Muscle layer of duodenum (tissue), 2 donors: ENCODE measurements at regions not wholly inside any gene's neighbourhood (a gene's known extent, or its start where the extent isn't known, plus 50 kb on each side); places are given as distances from the start of the nearest gene placed in this dataset.

Experiments
- H3K27ac ChIP-seq: one replicate; pipeline ENCODE4 v1.7.0; 2013; ENCODE audit warnings: mild to moderate bottlenecking, low read length
- H3K27me3 ChIP-seq: one replicate; pipeline ENCODE4 v1.7.0; 2013; ENCODE audit warnings: low read depth, mild to moderate bottlenecking, control low read depth, low read length
- H3K36me3 ChIP-seq, 2 donors: one replicate each; pipeline ENCODE4 v1.7.0; 2013; ENCODE audit warnings: low read length in 2 of 2, control low read depth in 1 of 2, mild to moderate bottlenecking in 1 of 2; ENCODE audit not compliant: insufficient read depth in 2 of 2, control insufficient read depth in 1 of 2
- H3K4me1 ChIP-seq, 2 donors: one replicate each; pipeline ENCODE4 v1.7.0; 2013; ENCODE audit warnings: low read length in 2 of 2, mild to moderate bottlenecking in 2 of 2, control low read depth in 1 of 2, moderate library complexity in 1 of 2; ENCODE audit not compliant: insufficient read depth in 2 of 2, control insufficient read depth in 1 of 2
- H3K4me3 ChIP-seq, 2 donors: one replicate each; pipeline ENCODE4 v1.7.0; 2013; ENCODE audit warnings: low read length in 2 of 2, low read depth in 1 of 2, mild to moderate bottlenecking in 1 of 2
- H3K9me3 ChIP-seq, 2 donors: one replicate each; pipeline ENCODE4 v1.7.0; 2013; ENCODE audit warnings: low read length in 2 of 2, control low read depth in 1 of 2, mild to moderate bottlenecking in 1 of 2; ENCODE audit not compliant: control insufficient read depth in 1 of 2
- donor health status: healthy.

DNA sequence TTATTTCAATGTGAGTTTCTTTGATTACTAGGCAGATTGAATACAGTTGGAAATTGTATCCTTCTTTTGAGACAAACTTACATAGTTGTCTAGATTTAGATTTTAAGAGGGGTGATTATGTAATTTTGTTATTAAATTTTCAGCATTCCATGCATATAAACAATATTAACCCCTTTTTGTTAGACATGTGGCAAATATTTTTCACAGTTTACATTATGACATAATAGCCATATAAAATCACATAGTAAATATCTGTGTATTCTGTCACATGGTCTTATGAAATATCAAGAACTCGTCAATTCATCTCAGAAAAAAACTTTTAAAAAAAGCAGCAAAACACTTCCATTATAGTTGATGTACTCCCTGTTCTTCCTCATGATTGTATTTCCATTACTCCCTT is 243.8 kb downstream of the CYP26B1 start:
- Histone ChIP-seq H3K4me3 (no peak overlapping the region), H3K27ac (no peak overlapping the region), H3K27me3 (no peaks in the 10 kb centered on the region), H3K4me1 (no peaks in the 10 kb centered on the region), H3K9me3 (no peaks in the 10 kb centered on the region), H3K36me3 (no peaks in the 10 kb centered on the region)

GRCh38 chr2:71901466-71901865 is 246.2 kb downstream of the CYP26B1 start:
- H3K27ac ChIP-seq: no peak overlapping the region
- no peaks in the 10 kb centered on the region for H3K27me3 ChIP-seq
- no peak overlapping the region for H3K4me3 ChIP-seq

GRCh38 chr2:71898851-71899681 is 248.6 kb downstream of the CYP26B1 start:
- Histone ChIP-seq H3K4me3 (no peak overlapping the region), H3K36me3 (no peaks in the 10 kb centered on the region), H3K9me3 (no peaks in the 10 kb centered on the region), H3K27me3 (no peaks in the 10 kb centered on the region), H3K4me1 (no peaks in the 10 kb centered on the region), H3K27ac (no peak overlapping the region)

More at GRCh38 chr2:71901466-71901865, 246.2 kb downstream of the CYP26B1 start:
- H3K36me3 ChIP-seq: no peaks in the 10 kb centered on the region
- H3K9me3 ChIP-seq: no peaks in the 10 kb centered on the region
- no peaks in the 10 kb centered on the region for H3K4me1 ChIP-seq

DNA sequence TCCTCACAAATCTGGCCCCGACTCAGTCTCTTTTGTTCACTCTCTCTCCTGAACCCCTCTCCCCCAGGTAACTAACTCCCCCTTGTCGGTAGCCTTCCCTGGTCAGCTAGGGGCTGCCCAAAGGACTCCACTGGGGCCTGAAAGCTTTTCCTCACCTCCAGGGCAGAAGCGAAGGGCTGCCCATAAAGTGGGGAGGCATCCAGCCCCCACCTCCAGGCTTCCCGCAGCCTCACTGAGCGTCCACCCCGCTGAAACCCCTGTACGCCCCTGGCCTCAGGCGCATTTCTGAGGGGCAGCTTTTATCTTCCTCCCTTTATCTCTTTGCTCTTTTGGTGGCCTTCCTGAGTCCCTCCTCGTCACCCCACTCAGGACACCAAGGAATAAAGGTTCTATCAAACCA is 249.3 kb downstream of the CYP26B1 start:
- Histone ChIP-seq H3K4me3 (no peak overlapping the region), H3K27ac (no peak overlapping the region), H3K9me3 (no peaks in the 10 kb centered on the region), H3K27me3 (no peaks in the 10 kb centered on the region), H3K4me1 (no peaks in the 10 kb centered on the region), H3K36me3 (no peaks in the 10 kb centered on the region)

DNA sequence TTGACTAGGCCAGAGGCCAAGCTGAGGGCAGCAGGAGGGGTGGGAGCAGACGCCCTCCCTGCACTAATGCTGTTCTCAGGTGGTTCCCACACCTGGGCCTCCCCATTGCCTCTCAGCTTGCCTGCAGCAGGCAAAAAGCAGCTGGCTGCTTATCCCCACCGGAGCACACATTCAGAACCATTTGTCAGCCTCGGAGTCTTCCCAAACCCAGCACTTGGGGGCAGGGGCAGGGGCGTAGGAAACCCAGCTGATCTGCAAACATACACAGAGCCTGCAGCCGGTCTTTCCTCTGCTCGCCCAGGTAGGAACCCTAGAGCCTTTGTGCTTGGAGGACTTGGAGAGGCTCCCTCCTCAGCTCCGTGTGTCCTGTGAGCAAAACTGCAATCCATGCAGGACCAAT is 249.8 kb downstream of the CYP26B1 start:
- Histone ChIP-seq H3K27me3 (no peaks in the 10 kb centered on the region), H3K4me3 (no peak overlapping the region), H3K36me3 (no peaks in the 10 kb centered on the region), H3K9me3 (no peaks in the 10 kb centered on the region), H3K4me1 (no peaks in the 10 kb centered on the region), H3K27ac (no peak overlapping the region)

GRCh38 chr2:71897137-71897480 is 250.6 kb downstream of the CYP26B1 start:
- Histone ChIP-seq H3K27me3 (no peaks in the 10 kb centered on the region), H3K27ac (no peak overlapping the region), H3K36me3 (no peaks in the 10 kb centered on the region), H3K4me1 (no peaks in the 10 kb centered on the region), H3K9me3 (no peaks in the 10 kb centered on the region), H3K4me3 (no peak overlapping the region)

DNA sequence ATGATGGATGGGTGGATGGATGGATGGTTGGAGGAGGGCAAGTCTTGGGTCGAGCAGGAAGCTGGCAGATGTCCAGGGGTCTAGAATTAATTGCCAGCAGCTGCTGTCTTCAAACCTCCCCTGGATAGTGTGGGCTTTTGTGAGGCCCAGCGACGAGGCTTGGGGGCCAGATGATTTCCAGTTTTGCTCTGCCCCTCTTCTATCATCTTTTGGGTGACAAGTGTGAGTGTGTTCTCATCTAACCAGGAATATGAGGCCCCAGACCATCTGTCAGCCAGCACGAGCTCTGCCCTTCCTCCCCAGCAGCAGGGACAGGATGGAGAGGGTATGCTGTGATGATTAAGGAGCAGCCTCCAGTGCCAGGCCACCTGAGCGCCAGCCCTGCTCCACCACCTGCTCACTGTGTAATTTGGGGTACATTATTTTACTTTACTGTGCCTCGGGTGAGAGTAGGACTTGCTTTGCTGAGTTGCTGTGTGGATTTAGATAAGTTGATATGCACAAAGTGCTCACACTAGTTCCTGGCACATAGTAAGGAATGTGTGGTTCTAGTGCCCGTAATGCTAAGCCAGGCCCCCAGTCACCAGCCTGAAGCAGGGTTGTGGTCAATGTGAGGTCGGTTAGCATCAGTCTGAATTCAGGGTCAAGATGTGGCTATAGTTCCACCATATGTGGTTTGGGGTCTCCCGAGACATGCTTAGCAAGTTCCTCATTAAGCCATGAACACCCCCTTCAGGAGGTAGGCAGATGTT is 251.1 kb downstream of the CYP26B1 start:
- H3K9me3 ChIP-seq: no peaks in the 10 kb centered on the region
- H3K27me3 ChIP-seq: no peaks in the 10 kb centered on the region
- H3K4me1 ChIP-seq: no peaks in the 10 kb centered on the region
- no peak overlapping the region for H3K4me3 ChIP-seq
- no peak overlapping the region for H3K27ac ChIP-seq
- H3K36me3 ChIP-seq: no peaks in the 10 kb centered on the region

GRCh38 chr2:71895320-71896161 is 252.1 kb downstream of the CYP26B1 start:
- no peak overlapping the region for H3K27ac ChIP-seq
- H3K4me1 ChIP-seq: no peaks in the 10 kb centered on the region
- no peaks in the 10 kb centered on the region for H3K9me3 ChIP-seq
- no peak overlapping the region for H3K4me3 ChIP-seq
- no peaks in the 10 kb centered on the region for H3K36me3 ChIP-seq
- no peaks in the 10 kb centered on the region for H3K27me3 ChIP-seq

DNA sequence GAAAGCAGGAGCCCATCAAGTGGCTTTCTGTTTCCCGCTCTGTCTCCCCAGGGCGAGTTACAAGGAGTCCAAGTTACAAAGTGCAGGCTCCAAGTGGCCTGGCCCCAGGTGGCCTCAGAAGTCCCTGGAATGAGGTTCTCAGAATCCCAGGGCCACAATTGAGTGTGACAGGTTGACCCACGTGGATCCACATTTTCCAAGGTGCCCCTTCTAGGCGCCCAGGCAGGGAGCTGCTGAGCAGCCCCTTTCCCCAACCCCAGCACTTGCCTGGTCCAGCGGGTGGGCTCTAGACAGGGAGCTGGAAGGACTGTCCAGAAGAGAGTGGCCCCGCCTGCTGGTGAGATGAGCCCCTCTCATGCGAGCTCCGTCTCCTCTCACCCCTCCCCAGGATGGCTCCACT is 253.4 kb downstream of the CYP26B1 start:
- H3K4me3 ChIP-seq: no peak overlapping the region
- no peak overlapping the region for H3K27ac ChIP-seq
- no peaks in the 10 kb centered on the region for H3K36me3 ChIP-seq
- H3K4me1 ChIP-seq: no peaks in the 10 kb centered on the region
- no peaks in the 10 kb centered on the region for H3K27me3 ChIP-seq
- no peaks in the 10 kb centered on the region for H3K9me3 ChIP-seq

DNA sequence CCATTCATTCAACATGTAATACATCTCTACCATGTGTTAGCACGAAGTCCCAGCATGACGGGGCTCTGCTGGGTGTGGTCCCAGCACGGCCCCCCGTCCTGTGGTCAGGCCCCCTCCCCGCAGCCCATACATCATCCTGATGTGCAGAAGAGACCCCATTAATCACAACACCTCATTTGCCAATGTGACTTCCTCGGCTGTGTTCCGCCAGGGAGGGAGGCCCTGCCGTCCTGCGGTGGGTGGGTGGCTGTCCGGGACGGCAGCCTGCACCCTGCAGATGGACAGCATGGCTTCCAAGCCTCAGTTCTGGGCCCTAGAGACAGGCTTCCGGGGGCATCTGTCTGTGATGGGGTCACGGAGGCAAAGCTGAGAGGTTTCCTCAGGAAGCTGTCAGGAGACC is 254.0 kb downstream of the CYP26B1 start:
- no peaks in the 10 kb centered on the region for H3K9me3 ChIP-seq
- no peaks in the 10 kb centered on the region for H3K36me3 ChIP-seq
- H3K4me3 ChIP-seq: no peak overlapping the region
- no peaks in the 10 kb centered on the region for H3K4me1 ChIP-seq
- no peaks in the 10 kb centered on the region for H3K27me3 ChIP-seq
- H3K27ac ChIP-seq: no peak overlapping the region

DNA sequence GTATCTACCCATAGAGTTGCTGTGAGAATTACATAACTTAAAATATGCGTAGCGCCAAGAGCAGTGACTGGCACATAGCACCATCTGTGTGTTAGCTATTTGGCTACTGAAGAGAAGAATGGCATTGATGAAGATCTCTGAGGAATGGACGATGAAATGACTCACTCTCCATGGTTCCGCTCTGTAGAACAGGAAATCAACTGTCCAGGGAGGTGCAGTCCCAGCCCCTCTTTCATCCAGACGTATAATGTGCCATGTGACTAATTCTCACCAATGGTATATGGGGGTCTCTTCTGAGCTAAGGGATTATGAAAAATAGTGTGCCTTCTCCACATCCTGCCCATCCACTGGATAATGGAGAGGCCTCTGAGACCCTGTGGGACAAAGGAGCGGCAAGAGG is 254.8 kb downstream of the CYP26B1 start:
- H3K27ac ChIP-seq: no peak overlapping the region
- H3K36me3 ChIP-seq: no peaks in the 10 kb centered on the region
- H3K4me1 ChIP-seq: no peaks in the 10 kb centered on the region
- H3K9me3 ChIP-seq: no peaks in the 10 kb centered on the region
- no peaks in the 10 kb centered on the region for H3K27me3 ChIP-seq
- H3K4me3 ChIP-seq: no peak overlapping the region
